Bronchial epithelial cell (primary cell): ENCODE measurements at regions not wholly inside any gene's neighbourhood (a gene's known extent, or its start where the extent isn't known, plus 50 kb on each side); places are given as distances from the start of the nearest gene placed in this dataset.

ENCODE experiments used
- DNase-seq: peaks from one replicate; pipeline ENCODE4 v3.0.0-alpha.2; 2010; ENCODE audit warnings: low read depth
- FAIRE-seq: peaks from 2 replicates; lab custom pipeline; 2011; peaks lifted over from hg19 to GRCh38; lab: Jason Lieb, UNC
- H3K27me3 ChIP-seq: 2 replicates; pipeline ENCODE4 v1.5.1; 2011; ENCODE audit warnings: low read length; ENCODE audit not compliant: control insufficient read depth, insufficient read depth
- H3K36me3 ChIP-seq: 2 replicates; pipeline ENCODE4 v1.5.1; 2011; ENCODE audit warnings: low read length; ENCODE audit not compliant: control insufficient read depth, insufficient read depth
- H3K4me3 ChIP-seq: 2 replicates; pipeline ENCODE4 v1.5.1; 2011; ENCODE audit warnings: mild to moderate bottlenecking, low read depth, low read length, control low read depth
- CTCF ChIP-seq: IDR thresholded peaks from 2 replicates; pipeline ENCODE4 v1.5.1; 2011; ENCODE audit warnings: mild to moderate bottlenecking, moderate library complexity, low read length, control low read depth, inconsistent platforms; ENCODE audit not compliant: insufficient read depth, severe bottlenecking

- Histone ChIP-seq H3K4me3 (no peak overlapping the region), H3K27me3 (no peaks in the 10 kb centered on the region), H3K36me3 (no peaks in the 10 kb centered on the region)
- no peak for TF ChIP-seq CTCF
- DNase-seq (peak; percentile 43), FAIRE-seq (no peak)
Measured at GRCh38 chr12:4210183-4210582, 63.4 kb upstream of the CCND2 start.

GRCh38 chr12:4206470-4206869, 67.1 kb upstream of the CCND2 start:
- no peak for FAIRE-seq
- Histone ChIP-seq H3K4me3 (no peak overlapping the region), H3K27me3 (peaks cover 11% of the 10 kb centered on the region), H3K36me3 (no peaks in the 10 kb centered on the region)
- TF ChIP-seq CTCF: no peak
- DNase-seq: no peak

GRCh38 chr12:4203772-4204376, 69.7 kb upstream of the CCND2 start:
- H3K4me3 ChIP-seq: no peak overlapping the region
- FAIRE-seq: no peak
- DNase-seq: no peak
- no peaks in the 10 kb centered on the region for H3K36me3 ChIP-seq
- peaks cover 11% of the 10 kb centered on the region for H3K27me3 ChIP-seq
- TF ChIP-seq CTCF: no peak

- TF ChIP-seq CTCF: no peak
- FAIRE-seq (no peak), DNase-seq (no peak)
- Histone ChIP-seq H3K4me3 (no peak overlapping the region), H3K27me3 (peaks cover 12% of the 10 kb centered on the region), H3K36me3 (no peaks in the 10 kb centered on the region)
Measured at GRCh38 chr12:4202918-4203317, 70.6 kb upstream of the CCND2 start.

- FAIRE-seq: no peak
- Histone ChIP-seq H3K4me3 (no peak overlapping the region), H3K36me3 (no peaks in the 10 kb centered on the region), H3K27me3 (peaks cover 12% of the 10 kb centered on the region)
- no peak for TF ChIP-seq CTCF
- DNase-seq: no peak
Measured at GRCh38 chr12:4202487-4202886, 71.1 kb upstream of the CCND2 start.
